ENCODE measurements at regions not wholly inside any gene's neighbourhood (a gene's known extent, or its start where the extent isn't known, plus 50 kb on each side); places are given as distances from the start of the nearest gene placed in this dataset.

GRCh38 chr4:111510535-111510934 is 634.7 kb upstream of the FAM241A start:
- TF ChIP-seq CTCF (IDR thresholded peaks at IDR 0.05) = no peak
- no peak for TF ChIP-seq POLR2A (IDR thresholded peaks at IDR 0.05)

Measured in right lobe of liver (tissue), 4 donors.